Endothelial cell of umbilical vein (primary cell): ENCODE measurements at regions not wholly inside any gene's neighbourhood (a gene's known extent, or its start where the extent isn't known, plus 50 kb on each side); places are given as distances from the start of the nearest gene placed in this dataset.

ENCODE experiments used
- BruUV-seq: library from RNA; stranded (reverse); fragments of 400-500 nt; replicated peaks from 2 replicates; lab custom pipeline; 2021; lab: Mats Ljungman, UMichigan
- CTCF ChIA-PET: fragments of 300-600, 350-600 bp; sonication (Branson Sonifier 250); formaldehyde crosslinking; loops from one replicate; lab custom pipeline; 2021; ENCODE audit warnings: antibody characterized with exemption, inconsistent platforms; lab: Charles Lee
- POLR2A ChIA-PET: fragments of 300-600, 350-600 bp; sonication (Branson Sonifier 250); formaldehyde crosslinking; loops from one replicate; lab custom pipeline; 2021; ENCODE audit warnings: antibody characterized with exemption, inconsistent platforms; lab: Charles Lee
- DNase-seq: peaks from one replicate; pipeline ENCODE4 v3.0.0-alpha.2; 2011; ENCODE audit warnings: low read depth, low spot score
- FAIRE-seq: peaks from 2 replicates; lab custom pipeline; 2011; peaks lifted over from hg19 to GRCh38; lab: Jason Lieb, UNC
- H2AFZ ChIP-seq: 2 replicates; pipeline ENCODE4 v1.6.0; 2012; ENCODE audit warnings: low read depth, low read length, control low read depth, inconsistent platforms
- H3K27ac ChIP-seq: 2 replicates; pipeline ENCODE4 v1.5.1; 2011; ENCODE audit warnings: low read depth, mild to moderate bottlenecking, control low read depth, low read length, moderate library complexity; ENCODE audit not compliant: insufficient read depth
- H3K27me3 ChIP-seq, 2 experiments: 2 replicates each; pipeline versions ENCODE4 v1.6.0 to v1.6.1; 2011; ENCODE audit warnings: low read length in 2 of 2, mixed read lengths in 1 of 2; ENCODE audit not compliant: control insufficient read depth in 2 of 2, insufficient read depth in 2 of 2
- H3K36me3 ChIP-seq, 2 experiments: 2 replicates in 1 of 2; 3 replicates in 1 of 2; pipeline ENCODE4 v1.5.1; 2011; ENCODE audit warnings: low read length in 2 of 2, mild to moderate bottlenecking in 1 of 2, moderate library complexity in 1 of 2; ENCODE audit not compliant: control insufficient read depth in 2 of 2, insufficient read depth in 2 of 2; ENCODE audit errors: extremely low read depth in 1 of 2
- H3K4me1 ChIP-seq: 3 replicates; pipeline ENCODE4 v1.5.1; 2011; ENCODE audit warnings: mild to moderate bottlenecking, low read length; ENCODE audit not compliant: control insufficient read depth, insufficient read depth; ENCODE audit errors: extremely low read depth
- H3K4me2 ChIP-seq: 2 replicates; pipeline ENCODE4 v1.6.1; 2011; ENCODE audit warnings: low read length, control low read depth, mixed read lengths; ENCODE audit not compliant: insufficient read depth
- H3K4me3 ChIP-seq, 3 experiments: fragments of 200-600 bp in 1 of 3; sonication (generic), shearing (Covaris generic) in 1 of 3; replicated peaks in 1 of 3; 2 replicates each; pipeline ENCODE4 v1.5.1; 2011 to 2016; ENCODE audit warnings: control low read depth in 3 of 3, low read length in 3 of 3, mild to moderate bottlenecking in 2 of 3, inconsistent platforms in 1 of 3, low read depth in 1 of 3, moderate library complexity in 1 of 3; ENCODE audit not compliant: insufficient read depth in 1 of 3
- H3K79me2 ChIP-seq: 2 replicates; pipeline ENCODE4 v1.6.0; 2012; ENCODE audit warnings: low read length, inconsistent platforms; ENCODE audit not compliant: control insufficient read depth, insufficient read depth
- H3K9ac ChIP-seq: replicated peaks from 2 replicates; pipeline ENCODE3; 2011; ENCODE audit warnings: low read length, control low read depth; ENCODE audit not compliant: insufficient read depth; ENCODE audit errors: extremely low read depth
- H3K9me1 ChIP-seq: replicated peaks from 3 replicates; pipeline ENCODE4 v1.6.0; 2011; ENCODE audit warnings: mild to moderate bottlenecking, low read length; ENCODE audit not compliant: control insufficient read depth, insufficient read depth; ENCODE audit errors: extremely low read depth
- H3K9me3 ChIP-seq: replicated peaks from 2 replicates; pipeline ENCODE4 v1.5.1; 2012; ENCODE audit warnings: low read length, inconsistent platforms; ENCODE audit not compliant: control insufficient read depth, insufficient read depth
- H4K20me1 ChIP-seq: replicated peaks from 2 replicates; pipeline ENCODE3; 2011; ENCODE audit warnings: mild to moderate bottlenecking, low read length; ENCODE audit not compliant: control insufficient read depth, insufficient read depth; ENCODE audit errors: extremely low read depth
- EZH2 ChIP-seq: IDR thresholded peaks from 2 replicates; pipeline ENCODE4 v1.6.1; 2012; ENCODE audit warnings: borderline replicate concordance, low read depth, mild to moderate bottlenecking, moderate library complexity, low read length, inconsistent platforms; ENCODE audit not compliant: severe bottlenecking
- FOS ChIP-seq: IDR thresholded peaks from 2 replicates; pipeline ENCODE4 v1.6.1; 2011; ENCODE audit warnings: mild to moderate bottlenecking, low read length, moderate library complexity, borderline replicate concordance; ENCODE audit not compliant: insufficient read depth
- GATA2 ChIP-seq: IDR thresholded peaks from 2 replicates; pipeline ENCODE4 v1.7.0; 2011; ENCODE audit warnings: low read depth, mild to moderate bottlenecking, moderate library complexity, mixed read lengths, low read length; ENCODE audit not compliant: insufficient read length, insufficient read depth
- JUN ChIP-seq: IDR thresholded peaks from 2 replicates; pipeline ENCODE4 v1.6.1; 2011; ENCODE audit warnings: borderline replicate concordance, low read depth; ENCODE audit not compliant: insufficient read length, insufficient read depth
- MYC ChIP-seq: IDR thresholded peaks from one replicate; pipeline ENCODE4 v1.6.1; 2011; ENCODE audit warnings: mild to moderate bottlenecking, low read depth, low read length
- POLR2A ChIP-seq: IDR thresholded peaks from 2 replicates; pipeline ENCODE4 v1.6.1; 2012; ENCODE audit warnings: low read depth, mild to moderate bottlenecking, control low read depth, low read length
- POLR2AphosphoS5 ChIP-seq: IDR thresholded peaks from 2 replicates; pipeline ENCODE4 v1.6.1; 2012; ENCODE audit warnings: low read depth, mild to moderate bottlenecking, control low read depth, low read length, moderate library complexity; ENCODE audit not compliant: insufficient read depth
- dilution Hi-C: fragments of 300-500 bp; cut with MboI; formaldehyde crosslinking; loops from one replicate; pipeline ENCODE4 v1.15.0; 2019; ENCODE audit warnings: low sequenced_read_pairs; ENCODE audit not compliant: extremely low pct_ligation_motif_present
- intact Hi-C: fragments of 100-400 bp; cut with micrococcal nuclease; formaldehyde crosslinking; loops from one replicate; pipeline ENCODE4 v1.10.0; 2022
- TF ChIP-seq, protein P1 (sequence below): IDR thresholded peaks from 2 replicates; pipeline ENCODE4 v1.6.1; 2011; ENCODE audit not compliant: insufficient read depth, insufficient read length
- TF ChIP-seq, protein P2 (sequence below), 2 donors: IDR thresholded peaks; 1 replicate in 1 of 2; 2 replicates in 1 of 2; pipeline ENCODE4 v1.5.1; 2011; ENCODE audit warnings: low read length in 2 of 2, mild to moderate bottlenecking in 2 of 2, moderate library complexity in 2 of 2, control low read depth in 1 of 2, inconsistent platforms in 1 of 2, low read depth in 1 of 2; ENCODE audit not compliant: insufficient read depth in 1 of 2; ENCODE audit errors: extremely low read depth in 1 of 2

DNA sequence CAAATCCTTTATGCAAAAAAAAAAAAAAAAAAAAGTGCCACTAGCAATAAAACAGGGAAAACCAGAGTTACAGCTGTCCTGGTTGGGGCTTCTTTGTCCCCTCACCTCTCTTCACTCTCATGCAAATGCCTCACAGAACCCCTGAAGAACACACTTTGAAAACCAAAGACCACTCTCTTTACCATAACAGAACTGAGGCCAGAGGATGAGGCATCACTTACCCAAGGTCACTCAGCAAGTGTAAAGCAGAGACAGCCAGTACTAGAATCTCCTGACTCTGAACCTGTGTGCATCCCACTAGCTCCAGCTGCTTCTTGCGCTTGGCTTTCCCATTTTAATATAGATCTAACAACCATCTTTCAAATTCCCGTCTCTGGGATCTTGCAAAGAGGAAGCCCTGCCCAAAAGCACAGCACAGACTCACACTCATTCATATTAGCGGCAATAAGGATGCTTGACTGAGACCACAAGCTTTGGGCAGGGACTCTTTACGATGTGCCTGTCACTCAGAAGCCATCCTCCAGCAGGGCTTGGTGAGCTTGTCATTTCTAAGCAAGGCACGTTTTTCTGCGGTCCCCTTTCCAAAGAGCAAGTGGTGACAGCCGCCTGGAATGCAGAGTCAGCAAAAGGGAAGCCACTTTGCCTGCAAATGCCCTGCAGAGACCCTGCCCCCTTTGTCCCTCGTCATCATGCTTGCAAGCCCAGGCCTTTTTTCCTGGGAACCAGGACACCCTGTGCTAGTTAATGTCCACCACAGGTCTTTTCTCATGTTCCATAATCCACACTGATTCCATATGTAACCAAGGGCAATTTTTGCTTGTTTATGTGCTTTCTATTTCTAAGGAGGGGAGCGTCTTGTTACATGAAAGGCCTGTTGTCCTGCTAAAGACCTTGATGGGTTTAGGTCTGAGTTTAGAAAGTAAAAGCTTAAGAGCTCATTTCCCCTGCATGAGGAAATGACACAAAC is 76.5 kb upstream of the NFIA start:
- no peak for DNase-seq
- ChIA-PET POLR2A (no interaction called here), CTCF (interaction anchor here (1.3 kb wide), 1 partner anchor 13 kb away, joined by 3 read pairs; no protein-coding TSS in a partner anchor)
- Histone ChIP-seq H3K4me3 (no peak overlapping the region), H3K9me1 (no peaks in the 10 kb centered on the region), H3K9ac (no peak overlapping the region), H4K20me1 (no peaks in the 10 kb centered on the region), H3K79me2 (no peaks in the 10 kb centered on the region), H3K27me3 (no peaks in the 10 kb centered on the region), H2AFZ (no peak overlapping the region), H3K4me1 (peaks cover 4% of the 10 kb centered on the region), H3K27ac (no peak overlapping the region), H3K9me3 (no peaks in the 10 kb centered on the region), H3K4me2 (no peak overlapping the region), H3K36me3 (no peaks in the 10 kb centered on the region)
- TF ChIP-seq JUN: no peak
- TF ChIP-seq EZH2: no peak
- TF ChIP-seq, protein P1, sequence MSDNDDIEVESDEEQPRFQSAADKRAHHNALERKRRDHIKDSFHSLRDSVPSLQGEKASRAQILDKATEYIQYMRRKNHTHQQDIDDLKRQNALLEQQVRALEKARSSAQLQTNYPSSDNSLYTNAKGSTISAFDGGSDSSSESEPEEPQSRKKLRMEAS: no peak
- no peak for TF ChIP-seq FOS
- TF ChIP-seq MYC: no peak
- TF ChIP-seq, protein P2, sequence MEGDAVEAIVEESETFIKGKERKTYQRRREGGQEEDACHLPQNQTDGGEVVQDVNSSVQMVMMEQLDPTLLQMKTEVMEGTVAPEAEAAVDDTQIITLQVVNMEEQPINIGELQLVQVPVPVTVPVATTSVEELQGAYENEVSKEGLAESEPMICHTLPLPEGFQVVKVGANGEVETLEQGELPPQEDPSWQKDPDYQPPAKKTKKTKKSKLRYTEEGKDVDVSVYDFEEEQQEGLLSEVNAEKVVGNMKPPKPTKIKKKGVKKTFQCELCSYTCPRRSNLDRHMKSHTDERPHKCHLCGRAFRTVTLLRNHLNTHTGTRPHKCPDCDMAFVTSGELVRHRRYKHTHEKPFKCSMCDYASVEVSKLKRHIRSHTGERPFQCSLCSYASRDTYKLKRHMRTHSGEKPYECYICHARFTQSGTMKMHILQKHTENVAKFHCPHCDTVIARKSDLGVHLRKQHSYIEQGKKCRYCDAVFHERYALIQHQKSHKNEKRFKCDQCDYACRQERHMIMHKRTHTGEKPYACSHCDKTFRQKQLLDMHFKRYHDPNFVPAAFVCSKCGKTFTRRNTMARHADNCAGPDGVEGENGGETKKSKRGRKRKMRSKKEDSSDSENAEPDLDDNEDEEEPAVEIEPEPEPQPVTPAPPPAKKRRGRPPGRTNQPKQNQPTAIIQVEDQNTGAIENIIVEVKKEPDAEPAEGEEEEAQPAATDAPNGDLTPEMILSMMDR (IDR thresholded peaks at IDR 0.05; ENCODE audit: extremely low read depth in 1 of 2, insufficient read depth in 1 of 2, low read depth in 1 of 2, low read length in 2 of 2): no peak
- TF ChIP-seq POLR2AphosphoS5: no peak
- no peak for TF ChIP-seq POLR2A
- TF ChIP-seq GATA2: no peak
- no TSS peak for BruUV-seq
- dilution Hi-C loops: no loop called here
- no peak for FAIRE-seq
- intact Hi-C loops: no loop called here
